B cell (primary cell): ENCODE measurements at regions not wholly inside any gene's neighbourhood (a gene's known extent, or its start where the extent isn't known, plus 50 kb on each side); places are given as distances from the start of the nearest gene placed in this dataset.

ENCODE experiments used
- ATAC-seq: fragments of 200-7000 bp; cut with Tn5 transposase; one replicate; pipeline ENCODE4 v1.10.0; 2021; ENCODE audit warnings: low read depth, mild to moderate bottlenecking, moderate number of reproducible peaks, moderate library complexity
- CTCF ChIA-PET: fragments of 350-600 bp; sonication (Branson Sonifier 250); formaldehyde crosslinking; loops from one replicate; lab custom pipeline; 2021; ENCODE audit warnings: antibody characterized with exemption, inconsistent platforms; lab: Charles Lee
- POLR2A ChIA-PET: fragments of 350-600 bp; sonication (Branson Sonifier 250); formaldehyde crosslinking; loops from one replicate; lab custom pipeline; 2021; ENCODE audit warnings: antibody characterized with exemption; lab: Charles Lee
- DNase-seq: peaks from one replicate; pipeline ENCODE4 v3.0.0; 2013
- H2AFZ ChIP-seq: 2 replicates; pipeline ENCODE4 v1.6.1; 2012; ENCODE audit warnings: mild to moderate bottlenecking, low read depth, low read length; ENCODE audit not compliant: insufficient read depth, poor library complexity, severe bottlenecking
- H3K27ac ChIP-seq, 2 donors: 1 replicate in 1 of 2; 2 replicates in 1 of 2; pipeline ENCODE4 v1.5.1; 2012 to 2013; ENCODE audit warnings: low read length in 2 of 2, mild to moderate bottlenecking in 2 of 2, moderate library complexity in 1 of 2
- H3K27me3 ChIP-seq, 4 experiments: fragments of 200-600 bp in 1 of 4; sonication (generic) in 1 of 4; replicated peaks in 1 of 4; 1 replicate in 2 of 4; 2 replicates in 2 of 4; pipeline versions ENCODE4 v1.6.1 to v1.7.0; 2013 to 2016; ENCODE audit warnings: low read length in 3 of 4, mild to moderate bottlenecking in 2 of 4, mixed read lengths in 1 of 4, moderate library complexity in 1 of 4; ENCODE audit not compliant: insufficient read depth in 4 of 4, control insufficient read depth in 3 of 4; ENCODE audit errors: control extremely low read depth in 1 of 4
- H3K36me3 ChIP-seq, 2 experiments: replicated peaks in 1 of 2; 1 replicate in 1 of 2; 2 replicates in 1 of 2; pipeline versions ENCODE4 v1.6.1 to v1.7.1; 2013; ENCODE audit warnings: low read length in 1 of 2; ENCODE audit not compliant: insufficient read depth in 2 of 2, control insufficient read depth in 1 of 2; ENCODE audit errors: control extremely low read depth in 1 of 2, extremely low read depth in 1 of 2
- H3K4me1 ChIP-seq, 2 donors: fragments of 200-600 bp in 1 of 2; sonication (generic) in 1 of 2; 1 replicate in 1 of 2; 2 replicates in 1 of 2; pipeline versions ENCODE4 v1.5.1 to v1.6.1; 2013 to 2017; ENCODE audit warnings: low read length in 2 of 2; ENCODE audit not compliant: control insufficient read depth in 2 of 2, insufficient read depth in 2 of 2
- H3K4me2 ChIP-seq: replicated peaks from 2 replicates; pipeline ENCODE3; 2012; ENCODE audit warnings: mild to moderate bottlenecking, low read depth, low read length; ENCODE audit not compliant: poor library complexity, severe bottlenecking
- H3K4me3 ChIP-seq, 5 experiments: fragments of 200-600 bp in 1 of 5; sonication (generic) in 1 of 5; 1 replicate in 3 of 5; 2 replicates in 2 of 5; pipeline versions ENCODE4 v1.5.1 to v1.7.0; 2011 to 2016; ENCODE audit warnings: low read length in 4 of 5, mild to moderate bottlenecking in 4 of 5, low read depth in 2 of 5, control low read depth in 1 of 5, moderate library complexity in 1 of 5; ENCODE audit not compliant: insufficient read depth in 1 of 5; ENCODE audit errors: control extremely low read depth in 1 of 5, extremely low read depth in 1 of 5
- H3K79me2 ChIP-seq: fragments of 200-600 bp; sonication (generic); one replicate; pipeline ENCODE4 v1.6.0; 2016; ENCODE audit warnings: low read length; ENCODE audit not compliant: control insufficient read depth, insufficient read depth
- H3K9ac ChIP-seq: fragments of 200-600 bp; sonication (generic); 2 replicates; pipeline ENCODE4 v1.6.1; 2017; ENCODE audit warnings: mild to moderate bottlenecking, low read length, moderate library complexity
- H3K9me3 ChIP-seq, 3 donors: one replicate each; pipeline versions ENCODE4 v1.6.1 to v1.7.1; 2013; ENCODE audit warnings: low read length in 2 of 3; ENCODE audit not compliant: control insufficient read depth in 2 of 3, insufficient read depth in 1 of 3; ENCODE audit errors: control extremely low read depth in 1 of 3
- H4K20me1 ChIP-seq: 2 replicates; pipeline ENCODE4 v1.6.0; 2012; ENCODE audit warnings: mild to moderate bottlenecking, low read length; ENCODE audit not compliant: insufficient read depth, control insufficient read depth, poor library complexity, severe bottlenecking
- H3K27ac Mint-ChIP-seq: one replicate; pipeline ENCODE4 v1.8.0; 2021; ENCODE audit warnings: mixed read lengths
- H3K27me3 Mint-ChIP-seq: one replicate; pipeline ENCODE4 v1.8.0; 2021; ENCODE audit warnings: mixed read lengths
- H3K4me1 Mint-ChIP-seq: one replicate; pipeline ENCODE4 v1.8.0; 2021; ENCODE audit warnings: mixed read lengths
- H3K4me3 Mint-ChIP-seq: one replicate; pipeline ENCODE4 v1.8.0; 2021; ENCODE audit warnings: mixed read lengths
- H3K9me3 Mint-ChIP-seq: one replicate; pipeline ENCODE4 v1.8.0; 2022; ENCODE audit warnings: mixed read lengths; ENCODE audit not compliant: insufficient read depth
- CTCF ChIP-seq: fragments of 200-600 bp; IDR thresholded peaks from one replicate; pipeline ENCODE4 v1.8.0; 2022; ENCODE audit warnings: antibody characterized with exemption, mild to moderate bottlenecking
- EZH2 ChIP-seq: IDR thresholded peaks from 2 replicates; pipeline ENCODE4 v1.6.1; 2012; ENCODE audit warnings: borderline replicate concordance, low read depth, mild to moderate bottlenecking, moderate library complexity, low read length; ENCODE audit not compliant: insufficient read depth, poor library complexity, severe bottlenecking
- WGBS: methylation state at CpG from one replicate; pipeline ENCODE4 v1.1.5; 2013; ENCODE audit warnings: missing lambda C conversion rate; ENCODE audit not compliant: insufficient coverage; 5-methylcytosine and 5-hydroxymethylcytosine counted together
- intact Hi-C: fragments of 100-400 bp; cut with micrococcal nuclease; formaldehyde crosslinking; loops from one replicate; pipeline ENCODE4 v1.10.0; 2022

GRCh38 chr2:236793023-236794011 is 223.7 kb downstream of the ACKR3 start:
- peaks cover 0 to 11% (median 0%) of the 10 kb centered on the region in 3 donors for H3K9me3 ChIP-seq
- no peaks in the 10 kb centered on the region for H3K4me1 ChIP-seq
- no peak overlapping the region for H2AFZ ChIP-seq
- CTCF ChIA-PET: no interaction called here
- 70% methylated on average over 31 of the region's 37 CpGs for WGBS
- no peaks in the 10 kb centered on the region for H3K36me3 ChIP-seq
- intact Hi-C loops: no loop called here
- no peak overlapping the region for H3K4me3 ChIP-seq
- TF ChIP-seq CTCF: no peak
- no peak overlapping the region for H3K4me3 Mint-ChIP-seq
- no peak overlapping the region for H3K9ac ChIP-seq
- H3K27me3 ChIP-seq: peaks cover 0 to 2% (median 0%) of the 10 kb centered on the region in 4 experiments
- no peak overlapping the region for H3K4me2 ChIP-seq
- H3K9me3 Mint-ChIP-seq: no peaks in the 10 kb centered on the region
- H4K20me1 ChIP-seq: no peaks in the 10 kb centered on the region
- no peak overlapping the region for H3K27ac Mint-ChIP-seq
- POLR2A ChIA-PET: no interaction called here
- H3K27ac ChIP-seq: no peak overlapping the region
- ATAC-seq: no peak
- DNase-seq: no peak
- no peaks in the 10 kb centered on the region for H3K4me1 Mint-ChIP-seq
- H3K27me3 Mint-ChIP-seq: peaks cover 7% of the 10 kb centered on the region
- no peaks in the 10 kb centered on the region for H3K79me2 ChIP-seq

- Histone ChIP-seq H3K36me3 (no peaks in the 10 kb centered on the region), H3K4me1 (no peaks in the 10 kb centered on the region), H3K27ac (no peak overlapping the region), H3K4me2 (no peak overlapping the region), H3K9ac (no peak overlapping the region), H3K4me3 (no peak overlapping the region), H3K9me3 (peaks cover 0 to 11% (median 0%) of the 10 kb centered on the region in 3 donors), H2AFZ (no peak overlapping the region), H3K27me3 (peaks cover 0 to 2% (median 0%) of the 10 kb centered on the region in 4 experiments), H4K20me1 (no peaks in the 10 kb centered on the region), H3K79me2 (no peaks in the 10 kb centered on the region)
- Mint-ChIP-seq H3K4me1 (no peaks in the 10 kb centered on the region), H3K9me3 (no peaks in the 10 kb centered on the region), H3K27ac (no peak overlapping the region), H3K27me3 (peaks cover 7% of the 10 kb centered on the region), H3K4me3 (no peak overlapping the region)
- ATAC-seq: no peak
- ChIA-PET CTCF (no interaction called here), POLR2A (no interaction called here)
- intact Hi-C loops: no loop called here
- DNase-seq: no peak
- WGBS: 86% methylated on average over 14 of the region's 14 CpGs
- TF ChIP-seq EZH2 (no peak), CTCF (no peak)
Measured at GRCh38 chr2:236794176-236794957, 224.7 kb downstream of the ACKR3 start.
